SK-N-SH (cell line): ENCODE measurements at regions not wholly inside any gene's neighbourhood (a gene's known extent, or its start where the extent isn't known, plus 50 kb on each side); places are given as distances from the start of the nearest gene placed in this dataset.

Experiments used
- CTCF ChIA-PET: fragments of 300-600, 350-600 bp; formaldehyde crosslinking; extraction: SDS; loops from one replicate; lab custom pipeline; 2021; lab: Yijun Ruan, JAX
- POLR2A ChIA-PET: fragments of 350-600 bp; sonication (Branson Sonifier 250); formaldehyde crosslinking; extraction: SDS; loops from one replicate; lab custom pipeline; 2020; ENCODE audit warnings: antibody characterized with exemption, inconsistent platforms; lab: Yijun Ruan, JAX
- DNase-seq: peaks from one replicate; pipeline ENCODE4 v3.0.0; 2012
- H2AFZ ChIP-seq: fragments of 200-600 bp; sonication (generic); 2 replicates; pipeline ENCODE4 v1.8.1; 2016; ENCODE audit warnings: antibody characterized with exemption, mild to moderate bottlenecking, low read depth
- H3F3A ChIP-seq: fragments of 200-600 bp; sonication (generic); replicated peaks from 2 replicates; pipeline ENCODE3; 2016; ENCODE audit warnings: antibody characterized with exemption, mild to moderate bottlenecking; ENCODE audit not compliant: insufficient read depth
- H3K27ac ChIP-seq, 2 experiments: fragments of 200-500 bp in 1 of 2; fragments of 200-600 bp in 1 of 2; sonication (Bioruptor generic) in 1 of 2; sonication (generic), shearing (Covaris generic) in 1 of 2; 2 replicates each; pipeline versions ENCODE4 v1.5.1 to v1.6.1; 2014 to 2016; ENCODE audit warnings: low read depth in 2 of 2, inconsistent platforms in 1 of 2, low read length in 1 of 2, mild to moderate bottlenecking in 1 of 2, mixed read lengths in 1 of 2
- H3K27me3 ChIP-seq: fragments of 200-600 bp; sonication (generic), shearing (Covaris generic); 2 replicates; pipeline ENCODE4 v1.6.1; 2016; ENCODE audit warnings: mixed run types; ENCODE audit not compliant: insufficient read depth
- H3K36me3 ChIP-seq, 2 experiments: fragments of 200-500 bp in 1 of 2; fragments of 200-600 bp in 1 of 2; sonication (Bioruptor generic) in 1 of 2; sonication (generic) in 1 of 2; replicated peaks in 1 of 2; 2 replicates each; pipeline versions ENCODE3 to v1.5.1; 2014 to 2016; ENCODE audit warnings: low read length in 1 of 2, mild to moderate bottlenecking in 1 of 2; ENCODE audit not compliant: insufficient read depth in 2 of 2, control insufficient read depth in 1 of 2
- H3K4me1 ChIP-seq, 2 experiments: fragments of 200-500 bp in 1 of 2; fragments of 200-600 bp in 1 of 2; sonication (Bioruptor generic) in 1 of 2; sonication (generic), shearing (Covaris generic) in 1 of 2; 2 replicates each; pipeline versions ENCODE4 v1.5.1 to v1.6.1; 2014 to 2016; ENCODE audit warnings: low read depth in 1 of 2, low read length in 1 of 2, mixed run types in 1 of 2; ENCODE audit not compliant: insufficient read depth in 2 of 2, control insufficient read depth in 1 of 2
- H3K4me2 ChIP-seq: fragments of 200-600 bp; sonication (generic), shearing (Covaris generic); 2 replicates; pipeline ENCODE4 v1.6.1; 2017; ENCODE audit warnings: mixed run types
- H3K4me3 ChIP-seq, 2 experiments: fragments of 200-500 bp in 1 of 2; fragments of 200-600 bp in 1 of 2; sonication (Bioruptor generic) in 1 of 2; sonication (generic), shearing (Covaris generic) in 1 of 2; 2 replicates each; pipeline versions ENCODE4 v1.5.1 to v1.8.1; 2014 to 2016; ENCODE audit warnings: low read depth in 2 of 2, inconsistent platforms in 1 of 2, low read length in 1 of 2, mild to moderate bottlenecking in 1 of 2, mixed read lengths in 1 of 2, moderate library complexity in 1 of 2
- H3K79me2 ChIP-seq: fragments of 200-600 bp; sonication (generic); 2 replicates; pipeline ENCODE4 v1.8.1; 2017; ENCODE audit warnings: mild to moderate bottlenecking; ENCODE audit not compliant: insufficient read depth
- H3K9ac ChIP-seq: fragments of 200-600 bp; sonication (generic); 2 replicates; pipeline ENCODE4 v1.6.1; 2017; ENCODE audit warnings: mixed run types
- H3K9me2 ChIP-seq: fragments of 200-600 bp; sonication (generic); 2 replicates; pipeline ENCODE4 v1.6.1; 2017; ENCODE audit warnings: mixed run types
- H3K9me3 ChIP-seq: fragments of 200-600 bp; sonication (generic); 2 replicates; pipeline ENCODE4 v1.6.1; 2017; ENCODE audit warnings: mixed run types, mild to moderate bottlenecking, moderate library complexity
- H4K20me1 ChIP-seq: fragments of 200-600 bp; sonication (generic); 2 replicates; pipeline ENCODE4 v1.6.1; 2017; ENCODE audit warnings: mild to moderate bottlenecking, mixed run types; ENCODE audit not compliant: insufficient read depth
- ELF1 ChIP-seq: IDR thresholded peaks from 2 replicates; pipeline ENCODE4 v1.4.0; 2012
- EZH2phosphoT487 ChIP-seq: fragments of 200-600 bp; sonication (generic); IDR thresholded peaks from 2 replicates; pipeline ENCODE4 v1.6.1; 2017; ENCODE audit warnings: low read depth, mixed run types, mild to moderate bottlenecking, antibody characterized with exemption, moderate library complexity, borderline replicate concordance
- FOSL2 ChIP-seq: IDR thresholded peaks from 2 replicates; pipeline ENCODE4 v1.4.0; 2012; ENCODE audit warnings: low read depth, mild to moderate bottlenecking, moderate library complexity, borderline replicate concordance
- FOXM1 ChIP-seq: IDR thresholded peaks from 2 replicates; pipeline ENCODE4 v1.4.0; 2012; ENCODE audit warnings: low read depth, mild to moderate bottlenecking
- GATA2 ChIP-seq: sonication (generic); formaldehyde crosslinking; IDR thresholded peaks from 2 replicates; pipeline ENCODE4 v1.5.0; 2020; ENCODE audit warnings: mild to moderate bottlenecking, missing genetic modification reagents
- IRF3 ChIP-seq: fragments of 150-350 bp; IDR thresholded peaks from 2 replicates; pipeline ENCODE4 v1.6.1; 2016; ENCODE audit warnings: mild to moderate bottlenecking, low read depth, low read length
- JUND ChIP-seq: IDR thresholded peaks from 2 replicates; pipeline ENCODE4 v1.4.0; 2012
- MAX ChIP-seq: IDR thresholded peaks from 2 replicates; pipeline ENCODE4 v1.4.0; 2012; ENCODE audit warnings: low read depth
- MEF2A ChIP-seq: IDR thresholded peaks from 2 replicates; pipeline ENCODE4 v1.4.0; 2012; ENCODE audit warnings: low read depth, borderline replicate concordance
- MXI1 ChIP-seq: IDR thresholded peaks from 2 replicates; pipeline ENCODE4 v1.6.1; 2012; ENCODE audit warnings: mild to moderate bottlenecking, low read depth, low read length, improper control_type of control experiment
- NFIC ChIP-seq: IDR thresholded peaks from 2 replicates; pipeline ENCODE4 v1.4.0; 2012; ENCODE audit warnings: borderline replicate concordance
- NRF1 ChIP-seq: IDR thresholded peaks from 2 replicates; pipeline ENCODE4 v1.6.1; 2012; ENCODE audit warnings: low read depth, mild to moderate bottlenecking, low read length
- RAD21 ChIP-seq: IDR thresholded peaks from 2 replicates; pipeline ENCODE4 v1.6.1; 2012; ENCODE audit warnings: mild to moderate bottlenecking, low read length
- RXRA ChIP-seq: IDR thresholded peaks from 2 replicates; pipeline ENCODE4 v1.4.0; 2012; ENCODE audit warnings: low read depth, mild to moderate bottlenecking, borderline replicate concordance
- SIN3A ChIP-seq: IDR thresholded peaks from 2 replicates; pipeline ENCODE4 v1.6.1; 2012; ENCODE audit warnings: low read depth, mild to moderate bottlenecking, low read length, moderate library complexity, borderline replicate concordance
- SMC3 ChIP-seq: IDR thresholded peaks from 2 replicates; pipeline ENCODE4 v1.6.1; 2012; ENCODE audit warnings: low read depth, low read length, improper control_type of control experiment
- TAF1 ChIP-seq: IDR thresholded peaks from 2 replicates; pipeline ENCODE4 v1.6.1; 2012; ENCODE audit warnings: low read depth, mild to moderate bottlenecking, low read length, moderate library complexity, borderline replicate concordance
- TCF12 ChIP-seq: IDR thresholded peaks from 2 replicates; pipeline ENCODE4 v1.4.0; 2012
- TEAD4 ChIP-seq: IDR thresholded peaks from 2 replicates; pipeline ENCODE4 v1.4.0; 2012; ENCODE audit warnings: mild to moderate bottlenecking, borderline replicate concordance; ENCODE audit not compliant: insufficient read depth
- USF2 ChIP-seq: fragments of 150-350 bp; IDR thresholded peaks from 2 replicates; pipeline ENCODE4 v1.6.1; 2017; ENCODE audit warnings: antibody characterized with exemption, low read length, low read depth, borderline replicate concordance
- WGBS: methylation state at CpG from one replicate; pipeline ENCODE4 v1.1.6; 2017; ENCODE audit warnings: low lambda C conversion rate; 5-methylcytosine and 5-hydroxymethylcytosine counted together

- H2AFZ ChIP-seq, result no peak overlapping the region
- no peaks in the 10 kb centered on the region for H3K9me3 ChIP-seq
- no peaks in the 10 kb centered on the region for H3K9me2 ChIP-seq
- H3K9ac ChIP-seq, result no peak overlapping the region
- H3K4me3 ChIP-seq, result no peak overlapping the region
- no peak for TF ChIP-seq TAF1
- no peak for TF ChIP-seq TCF12
- TF ChIP-seq FOSL2, result no peak
- TF ChIP-seq MAX, result no peak
- TF ChIP-seq SIN3A, result no peak
- TF ChIP-seq FOXM1, result no peak
- no peak for TF ChIP-seq GATA2 (CRISPR knock-in tag)
- TF ChIP-seq NRF1, result no peak
- no peak for TF ChIP-seq NFIC
- no peak for TF ChIP-seq ELF1
- no peak for TF ChIP-seq RAD21
- TF ChIP-seq TEAD4, result no peak
- H3K27ac ChIP-seq, result peak overlapping the region in 1 of 2 experiments; percentile 81; a peak in 2 of 4 replicates
- peaks cover 2% of the 10 kb centered on the region; the same call in 1 of the 2 replicates for H3K27me3 ChIP-seq
- H3F3A ChIP-seq, result no peaks in the 10 kb centered on the region
- H3K36me3 ChIP-seq, result no peaks in the 10 kb centered on the region
- peaks cover 0 to 26% of the 10 kb centered on the region in 2 experiments; a peak in 3 of 4 replicates for H3K4me1 ChIP-seq
- POLR2A ChIA-PET, result no interaction called here
- H3K4me2 ChIP-seq, result no peak overlapping the region
- H3K79me2 ChIP-seq, result no peaks in the 10 kb centered on the region
- 0% methylated on average over 2 of the region's 3 CpGs for WGBS
- H4K20me1 ChIP-seq, result no peaks in the 10 kb centered on the region
- CTCF ChIA-PET, result interaction anchor here (0.5 kb wide), 1 partner anchor 92 kb away, joined by 3 read pairs; no protein-coding TSS in a partner anchor
- DNase-seq, result peak; percentile 25
Observed at GRCh38 chr22:25488244-25489020, 76.0 kb upstream of the GRK3 start.

GRCh38 chr22:25489947-25490346 is 74.5 kb upstream of the GRK3 start:
- Histone ChIP-seq H3K4me2 (no peak overlapping the region), H3K27me3 (peaks cover 5% of the 10 kb centered on the region; the same call in 1 of the 2 replicates), H3K9ac (no peak overlapping the region), H3K9me3 (no peaks in the 10 kb centered on the region), H2AFZ (no peak overlapping the region), H3K79me2 (no peaks in the 10 kb centered on the region), H3F3A (no peaks in the 10 kb centered on the region), H3K27ac (no peak overlapping the region), H3K9me2 (no peaks in the 10 kb centered on the region), H4K20me1 (no peaks in the 10 kb centered on the region), H3K36me3 (no peaks in the 10 kb centered on the region), H3K4me3 (no peak overlapping the region), H3K4me1 (peaks cover 0 to 27% of the 10 kb centered on the region in 2 experiments; a peak in 2 of 4 replicates)
- POLR2A ChIA-PET, result no interaction called here
- no peak for DNase-seq
- CTCF ChIA-PET, result no interaction called here
- 50% methylated on average over 1 of the region's 1 CpG for WGBS
- TF ChIP-seq USF2 (no peak), MXI1 (no peak), FOSL2 (no peak), RXRA (no peak), JUND (no peak), RAD21 (no peak), IRF3 (no peak), TCF12 (no peak), EZH2phosphoT487 (no peak), SMC3 (no peak), MEF2A (no peak)
- TF ChIP-seq, all 33 proteins: peak for 0
